Neural cell (in vitro differentiated cells): ENCODE measurements at regions not wholly inside any gene's neighbourhood (a gene's known extent, or its start where the extent isn't known, plus 50 kb on each side); places are given as distances from the start of the nearest gene placed in this dataset.
"Not testable (repeated sequence)": the region's sequence is repeated elsewhere in the genome, so short reads cannot be mapped to it uniquely, and the experiment has no call there.

Source experiments
- H2AFZ ChIP-seq: fragments of 200-600, 300-800 bp; sonication (generic), shearing (Covaris generic); 2 replicates; pipeline ENCODE4 v1.6.0; 2014; ENCODE audit warnings: low read depth, mild to moderate bottlenecking, antibody characterized with exemption, low read length, moderate library complexity
- H3F3A ChIP-seq: fragments of 200-600 bp; shearing (Covaris generic); 2 replicates; pipeline ENCODE4 v1.6.1; 2016; ENCODE audit warnings: mild to moderate bottlenecking, moderate library complexity, mixed read lengths, antibody characterized with exemption, low read length; ENCODE audit not compliant: insufficient read depth, poor library complexity, severe bottlenecking
- H3K27ac ChIP-seq: fragments of 200-600, 300-800 bp; sonication (generic), shearing (Covaris generic); 2 replicates; pipeline ENCODE4 v1.5.1; 2014; ENCODE audit warnings: mild to moderate bottlenecking, low read length, moderate library complexity
- H3K27me3 ChIP-seq: fragments of 300-800, 200-600 bp; sonication (generic), shearing (Covaris generic); 2 replicates; pipeline ENCODE4 v1.6.0; 2014; ENCODE audit warnings: mild to moderate bottlenecking, low read depth, low read length, moderate library complexity; ENCODE audit not compliant: insufficient read depth
- H3K36me3 ChIP-seq: fragments of 300-800, 200-600 bp; sonication (generic), shearing (Covaris generic); 2 replicates; pipeline ENCODE4 v1.5.1; 2014; ENCODE audit warnings: mild to moderate bottlenecking, antibody characterized with exemption, low read length, moderate library complexity; ENCODE audit not compliant: insufficient read depth
- H3K4me2 ChIP-seq: fragments of 300-800, 200-600 bp; sonication (generic), shearing (Covaris generic); 2 replicates; pipeline ENCODE4 v1.6.0; 2014; ENCODE audit warnings: mild to moderate bottlenecking, low read length
- H3K4me3 ChIP-seq: fragments of 300-800, 200-600 bp; sonication (generic), shearing (Covaris generic); 2 replicates; pipeline ENCODE4 v1.5.1; 2014; ENCODE audit warnings: mild to moderate bottlenecking, low read length, moderate library complexity
- H3K79me2 ChIP-seq: fragments of 200-600 bp; shearing (Covaris generic); replicated peaks from 2 replicates; pipeline ENCODE4 v1.6.0; 2014; ENCODE audit warnings: mild to moderate bottlenecking, low read length, moderate library complexity; ENCODE audit not compliant: insufficient read depth
- H3K9ac ChIP-seq: fragments of 300-800, 200-600 bp; sonication (generic), shearing (Covaris generic); 2 replicates; pipeline ENCODE4 v1.6.1; 2016; ENCODE audit warnings: mild to moderate bottlenecking, low read length, mixed read lengths
- H3K9me2 ChIP-seq: fragments of 200-600 bp; shearing (Covaris generic); 2 replicates; pipeline ENCODE4 v1.6.1; 2016; ENCODE audit warnings: mild to moderate bottlenecking, low read length, mixed read lengths; ENCODE audit not compliant: insufficient read depth
- H3K9me3 ChIP-seq: fragments of 200-600, 300-800 bp; sonication (generic), shearing (Covaris generic); 2 replicates; pipeline ENCODE4 v1.6.1; 2016; ENCODE audit warnings: mild to moderate bottlenecking, mixed run types, low read length, moderate library complexity, mixed read lengths
- H4K20me1 ChIP-seq: fragments of 200-600 bp; shearing (Covaris generic); 2 replicates; pipeline ENCODE4 v1.6.1; 2016; ENCODE audit warnings: mild to moderate bottlenecking, mixed run types; ENCODE audit not compliant: insufficient read depth

- not testable (repeated sequence) for H4K20me1 ChIP-seq, H3K9me2 ChIP-seq, H3K36me3 ChIP-seq, H2AFZ ChIP-seq, H3K9ac ChIP-seq, H3K4me3 ChIP-seq, H3F3A ChIP-seq, H3K27me3 ChIP-seq, H3K9me3 ChIP-seq, H3K4me2 ChIP-seq, H3K27ac ChIP-seq, H3K79me2 ChIP-seq
Observed at GRCh38 chr2:111291566-111291965, 170.9 kb downstream of the BCL2L11 start.

GRCh38 chr2:111292232-111292968 lies 171.7 kb downstream of the BCL2L11 start:
- H3K9me2 ChIP-seq, H3K9me3 ChIP-seq, H3K79me2 ChIP-seq, H3K4me2 ChIP-seq, H3K9ac ChIP-seq, H3K4me3 ChIP-seq, H3K36me3 ChIP-seq, H2AFZ ChIP-seq, H3F3A ChIP-seq, H3K27ac ChIP-seq, H3K27me3 ChIP-seq, H4K20me1 ChIP-seq: not testable (repeated sequence)

- not testable (repeated sequence) for H3K4me3 ChIP-seq, H3K27me3 ChIP-seq, H3K9me2 ChIP-seq
Observed at GRCh38 chr2:111294699-111295098, 174.0 kb downstream of the BCL2L11 start.

GRCh38 chr2:111296122-111296804 lies 175.5 kb downstream of the BCL2L11 start:
- H3K4me3 ChIP-seq, H2AFZ ChIP-seq, H3F3A ChIP-seq, H3K9me3 ChIP-seq, H3K4me2 ChIP-seq, H3K27ac ChIP-seq, H4K20me1 ChIP-seq, H3K79me2 ChIP-seq, H3K9me2 ChIP-seq, H3K27me3 ChIP-seq, H3K36me3 ChIP-seq, H3K9ac ChIP-seq: not testable (repeated sequence)

More at GRCh38 chr2:111294699-111295098, 174.0 kb downstream of the BCL2L11 start:
- H4K20me1 ChIP-seq, H3K36me3 ChIP-seq, H3K4me2 ChIP-seq, H3K9ac ChIP-seq, H3K79me2 ChIP-seq, H3F3A ChIP-seq, H2AFZ ChIP-seq, H3K9me3 ChIP-seq, H3K27ac ChIP-seq: not testable (repeated sequence)

- not testable (repeated sequence) for H3F3A ChIP-seq, H3K36me3 ChIP-seq, H4K20me1 ChIP-seq, H3K4me2 ChIP-seq, H3K9me2 ChIP-seq, H3K9me3 ChIP-seq, H3K27ac ChIP-seq, H3K27me3 ChIP-seq, H3K79me2 ChIP-seq, H3K4me3 ChIP-seq, H2AFZ ChIP-seq, H3K9ac ChIP-seq
Observed at GRCh38 chr2:111297128-111297527, 176.4 kb downstream of the BCL2L11 start.

GRCh38 chr2:111298927-111299326 lies 178.2 kb downstream of the BCL2L11 start:
- not testable (repeated sequence) for H3K9me3 ChIP-seq

GRCh38 chr2:111299635-111300034 lies 178.9 kb downstream of the BCL2L11 start:
- not testable (repeated sequence) for H3K4me3 ChIP-seq, H3F3A ChIP-seq, H4K20me1 ChIP-seq, H3K4me2 ChIP-seq, H3K9me2 ChIP-seq, H2AFZ ChIP-seq, H3K9me3 ChIP-seq, H3K9ac ChIP-seq, H3K79me2 ChIP-seq, H3K27ac ChIP-seq, H3K27me3 ChIP-seq, H3K36me3 ChIP-seq

More at GRCh38 chr2:111298927-111299326, 178.2 kb downstream of the BCL2L11 start:
- not testable (repeated sequence) for H3K36me3 ChIP-seq, H4K20me1 ChIP-seq, H3F3A ChIP-seq, H3K27ac ChIP-seq, H3K4me3 ChIP-seq, H3K4me2 ChIP-seq, H3K9me2 ChIP-seq, H3K27me3 ChIP-seq, H3K9ac ChIP-seq, H3K79me2 ChIP-seq, H2AFZ ChIP-seq

- not testable (repeated sequence) for H3K27me3 ChIP-seq, H3K27ac ChIP-seq, H4K20me1 ChIP-seq, H2AFZ ChIP-seq, H3K79me2 ChIP-seq, H3K9ac ChIP-seq, H3K9me2 ChIP-seq, H3K4me2 ChIP-seq, H3F3A ChIP-seq, H3K4me3 ChIP-seq, H3K9me3 ChIP-seq, H3K36me3 ChIP-seq
Observed at GRCh38 chr2:111301677-111302076, 181.0 kb downstream of the BCL2L11 start.
